ENCODE measurements at regions not wholly inside any gene's neighbourhood (a gene's known extent, or its start where the extent isn't known, plus 50 kb on each side); places are given as distances from the start of the nearest gene placed in this dataset.

- no peak for TF ChIP-seq CTCF (IDR thresholded peaks at IDR 0.05)
- H3K9me3 Mint-ChIP-seq: peaks cover 15% of the 10 kb centered on the region
- H3K4me1 Mint-ChIP-seq: no peaks in the 10 kb centered on the region
- H3K36me3 Mint-ChIP-seq (ENCODE audit: low read depth): no peaks in the 10 kb centered on the region
- DNase-seq: no peak
- H3K27ac Mint-ChIP-seq: no peak overlapping the region
- H3K4me3 Mint-ChIP-seq: no peak overlapping the region
- peaks cover 21% of the 10 kb centered on the region for H3K27me3 Mint-ChIP-seq (ENCODE audit: low read depth, poor library complexity)
Measured at GRCh38 chr1:112271270-112271669, 124.7 kb upstream of the CTTNBP2NL start.

GRCh38 chr1:112272101-112272772 lies 123.8 kb upstream of the CTTNBP2NL start:
- H3K4me3 Mint-ChIP-seq: no peak overlapping the region
- no peaks in the 10 kb centered on the region for H3K4me1 Mint-ChIP-seq
- DNase-seq: no peak
- peaks cover 15% of the 10 kb centered on the region for H3K9me3 Mint-ChIP-seq
- no peak overlapping the region for H3K27ac Mint-ChIP-seq
- no peak for TF ChIP-seq CTCF (IDR thresholded peaks at IDR 0.05)
- H3K27me3 Mint-ChIP-seq (ENCODE audit: low read depth, poor library complexity): peaks cover 17% of the 10 kb centered on the region
- H3K36me3 Mint-ChIP-seq (ENCODE audit: low read depth): no peaks in the 10 kb centered on the region

- Mint-ChIP-seq H3K4me3 (no peak overlapping the region), H3K27ac (no peak overlapping the region), H3K4me1 (peaks cover 10% of the 10 kb centered on the region), H3K27me3 (ENCODE audit: low read depth, poor library complexity) (peaks cover 14% of the 10 kb centered on the region), H3K9me3 (peaks cover 4% of the 10 kb centered on the region), H3K36me3 (ENCODE audit: low read depth) (no peaks in the 10 kb centered on the region)
- no peak for DNase-seq
- no peak for TF ChIP-seq CTCF (IDR thresholded peaks at IDR 0.05)
Measured at GRCh38 chr1:112284796-112285195, 111.2 kb upstream of the CTTNBP2NL start.

GRCh38 chr1:112285316-112285715 lies 110.7 kb upstream of the CTTNBP2NL start:
- peaks cover 10% of the 10 kb centered on the region for H3K4me1 Mint-ChIP-seq
- no peak for TF ChIP-seq CTCF (IDR thresholded peaks at IDR 0.05)
- DNase-seq: no peak
- H3K36me3 Mint-ChIP-seq (ENCODE audit: low read depth): no peaks in the 10 kb centered on the region
- no peak overlapping the region for H3K4me3 Mint-ChIP-seq
- peaks cover 4% of the 10 kb centered on the region for H3K9me3 Mint-ChIP-seq
- no peak overlapping the region for H3K27ac Mint-ChIP-seq
- H3K27me3 Mint-ChIP-seq (ENCODE audit: low read depth, poor library complexity): peaks cover 14% of the 10 kb centered on the region

- peaks cover 14% of the 10 kb centered on the region for H3K27me3 Mint-ChIP-seq (ENCODE audit: low read depth, poor library complexity)
- DNase-seq: no peak
- no peaks in the 10 kb centered on the region for H3K36me3 Mint-ChIP-seq (ENCODE audit: low read depth)
- H3K4me1 Mint-ChIP-seq: peaks cover 10% of the 10 kb centered on the region
- H3K4me3 Mint-ChIP-seq: no peak overlapping the region
- peaks cover 4% of the 10 kb centered on the region for H3K9me3 Mint-ChIP-seq
- no peak for TF ChIP-seq CTCF (IDR thresholded peaks at IDR 0.05)
- no peak overlapping the region for H3K27ac Mint-ChIP-seq
Measured at GRCh38 chr1:112285746-112286145, 110.3 kb upstream of the CTTNBP2NL start.

- TF ChIP-seq CTCF (IDR thresholded peaks at IDR 0.05): no peak
- Mint-ChIP-seq H3K9me3 (peaks cover 18% of the 10 kb centered on the region), H3K27me3 (ENCODE audit: low read depth, poor library complexity) (peaks cover 15% of the 10 kb centered on the region), H3K36me3 (ENCODE audit: low read depth) (no peaks in the 10 kb centered on the region), H3K4me1 (peaks cover 8% of the 10 kb centered on the region), H3K4me3 (no peak overlapping the region), H3K27ac (no peak overlapping the region)
- DNase-seq: no peak
Measured at GRCh38 chr1:112296908-112297307, 99.1 kb upstream of the CTTNBP2NL start.

Measured in nephron progenitor cell (in vitro differentiated cells).